ENCODE measurements at regions not wholly inside any gene's neighbourhood (a gene's known extent, or its start where the extent isn't known, plus 50 kb on each side); places are given as distances from the start of the nearest gene placed in this dataset.
"Not testable (repeated sequence)": the region's sequence is repeated elsewhere in the genome, so short reads cannot be mapped to it uniquely, and the experiment has no call there.

DNA sequence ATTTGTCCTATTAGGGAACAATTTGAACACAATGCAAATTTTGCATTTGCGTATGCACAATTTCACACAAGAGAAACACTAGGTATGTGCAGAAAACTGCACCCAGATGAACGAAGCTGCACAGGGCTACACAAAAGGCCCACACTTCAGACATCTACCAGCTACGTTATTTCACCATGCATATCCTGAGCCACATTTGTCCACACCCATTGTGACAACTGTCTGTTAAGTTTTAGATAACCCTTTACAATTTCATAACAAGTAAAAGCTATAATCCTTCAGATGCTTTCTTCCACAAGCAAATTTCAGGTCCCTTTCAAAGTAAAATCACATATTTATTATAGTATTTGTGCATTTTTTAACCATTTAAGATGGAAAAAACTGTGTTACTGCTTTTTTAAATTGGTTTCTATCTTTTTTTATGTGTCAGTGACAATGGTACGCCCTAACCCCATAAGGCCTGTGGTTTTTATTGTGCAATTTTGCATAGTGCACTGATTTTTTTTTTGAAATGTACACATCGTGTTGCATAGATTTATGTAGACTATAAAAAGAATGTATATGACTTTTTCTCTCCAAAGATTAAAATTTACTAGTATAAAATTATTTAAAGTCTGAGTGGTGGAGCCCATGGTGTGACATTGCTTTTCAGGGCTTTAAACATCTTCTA lies 87.8 kb upstream of the BTG1 start:
- Histone ChIP-seq H3K18ac (ENCODE audit: low read length) (no peak overlapping the region), H3K4me2 (ENCODE audit: low read length) (no peak overlapping the region), H2BK15ac (replicated peaks; ENCODE audit: low read depth) (no peak overlapping the region), H3K9ac (ENCODE audit: low read length) (no peak overlapping the region), H3K27ac (ENCODE audit: low read depth, low read length) (no peak overlapping the region), H4K5ac (ENCODE audit: low read length) (no peak overlapping the region), H2BK5ac (ENCODE audit: low read length) (no peak overlapping the region), H3K4ac (ENCODE audit: low read depth, low read length) (no peak overlapping the region), H3K56ac (ENCODE audit: low read length) (no peak overlapping the region), H3K27me3 (ENCODE audit: insufficient read depth, low read length, poor library complexity) (no peaks in the 10 kb centered on the region), H2AK5ac (ENCODE audit: low read length) (no peak overlapping the region), H3K79me1 (ENCODE audit: low read length) (no peaks in the 10 kb centered on the region), H3K4me3 (ENCODE audit: low read length) (no peak overlapping the region), H3K4me1 (ENCODE audit: control insufficient read depth, low read depth, low read length) (no peaks in the 10 kb centered on the region), H4K8ac (ENCODE audit: low read depth, low read length) (no peak overlapping the region), H3K36me3 (ENCODE audit: control insufficient read depth, insufficient read depth, low read length) (no peaks in the 10 kb centered on the region), H3K23ac (ENCODE audit: low read length) (no peak overlapping the region), H2BK120ac (ENCODE audit: low read depth, low read length) (no peak overlapping the region), H3K79me2 (ENCODE audit: control insufficient read depth, insufficient read depth, low read length) (no peaks in the 10 kb centered on the region)
- DNase-seq = no peak
- WGBS (ENCODE audit: extremely low coverage, insufficient coverage, low lambda C conversion rate) = no CpG with 5 or more reads among the region's 5 CpGs

DNA sequence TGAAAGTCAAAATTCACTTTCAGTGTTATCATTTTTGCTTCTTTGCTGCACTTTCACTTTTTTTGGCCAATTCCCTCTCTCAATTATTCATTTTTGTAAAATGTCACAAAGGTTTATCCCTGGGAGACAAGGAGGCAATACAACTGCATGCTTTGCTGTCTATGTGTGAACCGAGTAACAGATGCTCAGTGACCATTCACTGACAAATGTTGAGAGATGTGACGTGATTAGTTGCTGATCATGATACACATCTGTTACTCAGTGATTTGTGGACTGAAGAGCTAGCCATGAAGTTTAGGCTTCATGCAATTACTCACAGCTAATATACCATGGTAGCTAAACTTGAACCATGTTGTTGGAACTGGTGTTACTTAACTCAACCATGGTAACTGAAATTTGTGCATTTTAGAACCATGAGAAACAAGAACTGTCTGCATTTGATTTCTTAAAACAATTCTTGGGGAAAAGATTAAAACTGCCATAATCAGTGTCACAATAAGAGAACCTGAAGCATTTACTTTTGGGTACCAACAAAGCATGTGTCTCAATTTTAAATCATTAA lies 86.8 kb upstream of the BTG1 start:
- not testable (repeated sequence) for H4K5ac ChIP-seq (ENCODE audit: low read length); H3K9ac ChIP-seq (ENCODE audit: low read length); H3K18ac ChIP-seq (ENCODE audit: low read length); H2BK15ac ChIP-seq (replicated peaks; ENCODE audit: low read depth); H2BK5ac ChIP-seq (ENCODE audit: low read length); H2AK5ac ChIP-seq (ENCODE audit: low read length); DNase-seq; H3K4me2 ChIP-seq (ENCODE audit: low read length); H4K8ac ChIP-seq (ENCODE audit: low read depth, low read length); H3K36me3 ChIP-seq (ENCODE audit: control insufficient read depth, insufficient read depth, low read length); H3K79me1 ChIP-seq (ENCODE audit: low read length); H2BK120ac ChIP-seq (ENCODE audit: low read depth, low read length); H3K4ac ChIP-seq (ENCODE audit: low read depth, low read length); H3K27ac ChIP-seq (ENCODE audit: low read depth, low read length); H3K23ac ChIP-seq (ENCODE audit: low read length); H3K4me1 ChIP-seq (ENCODE audit: control insufficient read depth, low read depth, low read length); H3K4me3 ChIP-seq (ENCODE audit: low read length); H3K27me3 ChIP-seq (ENCODE audit: insufficient read depth, low read length, poor library complexity); H3K79me2 ChIP-seq (ENCODE audit: control insufficient read depth, insufficient read depth, low read length); H3K56ac ChIP-seq (ENCODE audit: low read length)
- WGBS (ENCODE audit: extremely low coverage, insufficient coverage, low lambda C conversion rate) = no CpG with 5 or more reads among the region's 2 CpGs

DNA sequence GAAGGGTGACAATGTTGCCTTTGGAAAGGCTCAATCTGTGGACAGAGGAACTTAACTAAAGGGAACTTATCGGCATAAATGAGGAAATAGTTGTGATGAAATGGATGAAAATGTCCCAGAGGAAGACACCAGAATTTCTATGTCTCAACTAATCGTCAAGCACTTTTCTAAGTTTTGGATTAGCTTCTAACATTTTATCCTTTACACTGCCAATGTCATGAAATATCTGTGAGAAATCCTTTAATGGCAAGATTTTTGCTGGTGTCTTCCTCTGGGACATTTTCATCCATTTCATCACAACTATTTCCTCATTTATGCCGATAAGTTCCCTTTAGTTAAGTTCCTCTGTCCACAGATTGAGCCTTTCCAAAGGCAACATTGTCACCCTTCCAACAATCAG lies 86.3 kb upstream of the BTG1 start:
- H2BK5ac ChIP-seq (ENCODE audit: low read length); H2BK120ac ChIP-seq (ENCODE audit: low read depth, low read length); H3K56ac ChIP-seq (ENCODE audit: low read length); H3K9ac ChIP-seq (ENCODE audit: low read length); H3K27ac ChIP-seq (ENCODE audit: low read depth, low read length); H2AK5ac ChIP-seq (ENCODE audit: low read length); H3K18ac ChIP-seq (ENCODE audit: low read length); H3K4me2 ChIP-seq (ENCODE audit: low read length); H3K23ac ChIP-seq (ENCODE audit: low read length); DNase-seq; H4K5ac ChIP-seq (ENCODE audit: low read length); H3K4me1 ChIP-seq (ENCODE audit: control insufficient read depth, low read depth, low read length); H3K27me3 ChIP-seq (ENCODE audit: insufficient read depth, low read length, poor library complexity); H3K79me2 ChIP-seq (ENCODE audit: control insufficient read depth, insufficient read depth, low read length); H3K79me1 ChIP-seq (ENCODE audit: low read length); H3K4me3 ChIP-seq (ENCODE audit: low read length); H3K36me3 ChIP-seq (ENCODE audit: control insufficient read depth, insufficient read depth, low read length); H4K8ac ChIP-seq (ENCODE audit: low read depth, low read length); H2BK15ac ChIP-seq (replicated peaks; ENCODE audit: low read depth); H3K4ac ChIP-seq (ENCODE audit: low read depth, low read length): not testable (repeated sequence)
- no CpG with 5 or more reads among the region's 3 CpGs for WGBS (ENCODE audit: extremely low coverage, insufficient coverage, low lambda C conversion rate)

DNA sequence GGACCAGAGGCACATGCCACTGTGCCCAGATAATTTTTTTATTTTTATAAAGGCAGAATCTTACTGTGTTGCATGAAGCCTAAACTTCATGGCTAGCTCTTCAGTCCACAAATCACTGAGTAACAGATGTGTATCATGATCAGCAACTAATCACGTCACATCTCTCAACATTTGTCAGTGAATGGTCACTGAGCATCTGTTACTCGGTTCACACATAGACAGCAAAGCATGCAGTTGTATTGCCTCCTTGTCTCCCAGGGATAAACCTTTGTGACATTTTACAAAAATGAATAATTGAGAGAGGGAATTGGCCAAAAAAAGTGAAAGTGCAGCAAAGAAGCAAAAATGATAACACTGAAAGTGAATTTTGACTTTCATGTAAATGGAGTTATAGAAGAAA lies 85.9 kb upstream of the BTG1 start:
- not testable (repeated sequence) for H4K5ac ChIP-seq (ENCODE audit: low read length); H3K4me3 ChIP-seq (ENCODE audit: low read length); H3K4me2 ChIP-seq (ENCODE audit: low read length); H3K79me2 ChIP-seq (ENCODE audit: control insufficient read depth, insufficient read depth, low read length); H2BK5ac ChIP-seq (ENCODE audit: low read length); H3K56ac ChIP-seq (ENCODE audit: low read length); H3K23ac ChIP-seq (ENCODE audit: low read length); H2BK120ac ChIP-seq (ENCODE audit: low read depth, low read length); H3K18ac ChIP-seq (ENCODE audit: low read length); H3K36me3 ChIP-seq (ENCODE audit: control insufficient read depth, insufficient read depth, low read length); H3K9ac ChIP-seq (ENCODE audit: low read length); H2BK15ac ChIP-seq (replicated peaks; ENCODE audit: low read depth); DNase-seq; H2AK5ac ChIP-seq (ENCODE audit: low read length); H3K79me1 ChIP-seq (ENCODE audit: low read length); H3K27ac ChIP-seq (ENCODE audit: low read depth, low read length); H4K8ac ChIP-seq (ENCODE audit: low read depth, low read length); H3K27me3 ChIP-seq (ENCODE audit: insufficient read depth, low read length, poor library complexity); H3K4ac ChIP-seq (ENCODE audit: low read depth, low read length); H3K4me1 ChIP-seq (ENCODE audit: control insufficient read depth, low read depth, low read length)
- WGBS (ENCODE audit: extremely low coverage, insufficient coverage, low lambda C conversion rate) = no CpG with 5 or more reads among the region's 2 CpGs

DNA sequence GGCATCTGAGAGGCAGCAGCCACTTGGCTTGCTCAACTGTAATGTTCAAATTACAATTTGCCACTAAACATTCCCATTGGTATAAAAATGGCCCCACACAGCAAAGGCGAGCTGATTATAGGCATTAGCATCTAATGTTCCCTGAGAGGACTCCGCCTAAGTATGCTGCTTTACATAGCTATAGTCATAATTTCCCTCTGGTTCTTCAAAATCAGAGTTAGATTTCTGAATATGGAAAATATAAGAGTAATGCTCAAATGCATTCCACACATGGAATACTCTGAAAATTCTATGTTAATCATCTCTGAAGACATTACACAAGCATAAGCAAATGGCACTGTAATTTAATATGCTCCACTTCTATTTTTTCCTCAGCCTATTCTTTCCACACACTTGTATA lies 83.7 kb upstream of the BTG1 start:
- Histone ChIP-seq H2BK120ac (ENCODE audit: low read depth, low read length) (no peak overlapping the region), H3K4me3 (ENCODE audit: low read length) (no peak overlapping the region), H3K27ac (ENCODE audit: low read depth, low read length) (no peak overlapping the region), H2BK15ac (replicated peaks; ENCODE audit: low read depth) (no peak overlapping the region), H3K9ac (ENCODE audit: low read length) (no peak overlapping the region), H3K4ac (ENCODE audit: low read depth, low read length) (no peak overlapping the region), H3K27me3 (ENCODE audit: insufficient read depth, low read length, poor library complexity) (no peaks in the 10 kb centered on the region), H3K18ac (ENCODE audit: low read length) (no peak overlapping the region), H4K8ac (ENCODE audit: low read depth, low read length) (no peak overlapping the region), H2BK5ac (ENCODE audit: low read length) (no peak overlapping the region), H2AK5ac (ENCODE audit: low read length) (no peak overlapping the region), H3K79me1 (ENCODE audit: low read length) (no peaks in the 10 kb centered on the region), H4K5ac (ENCODE audit: low read length) (no peak overlapping the region), H3K36me3 (ENCODE audit: control insufficient read depth, insufficient read depth, low read length) (no peaks in the 10 kb centered on the region), H3K4me1 (ENCODE audit: control insufficient read depth, low read depth, low read length) (no peaks in the 10 kb centered on the region), H3K4me2 (ENCODE audit: low read length) (no peak overlapping the region), H3K79me2 (ENCODE audit: control insufficient read depth, insufficient read depth, low read length) (no peaks in the 10 kb centered on the region), H3K23ac (ENCODE audit: low read length) (no peak overlapping the region), H3K56ac (ENCODE audit: low read length) (no peak overlapping the region)
- no CpG with 5 or more reads among the region's 2 CpGs for WGBS (ENCODE audit: extremely low coverage, insufficient coverage, low lambda C conversion rate)
- DNase-seq = no peak

DNA sequence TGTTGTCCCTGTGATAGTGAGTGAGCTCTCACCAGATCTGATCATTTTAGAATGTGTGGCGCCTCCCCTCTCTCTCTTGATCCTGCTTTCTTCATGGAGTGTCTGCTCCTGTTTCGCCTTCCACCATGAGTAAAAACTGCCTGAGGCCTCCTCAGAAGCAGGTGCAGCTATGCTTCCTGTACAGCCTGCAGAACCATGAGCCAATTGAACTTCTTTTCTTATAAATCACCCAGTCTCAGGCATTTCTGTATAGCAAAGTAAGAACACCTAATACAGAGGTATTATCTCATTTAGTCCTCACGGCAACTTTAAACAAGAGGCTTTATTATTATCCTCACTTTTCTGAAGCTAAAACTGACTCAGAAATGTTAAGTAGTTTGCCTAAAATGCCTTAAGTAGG lies 81.3 kb upstream of the BTG1 start:
- no peaks in the 10 kb centered on the region for H3K79me1 ChIP-seq (ENCODE audit: low read length)
- no peaks in the 10 kb centered on the region for H3K36me3 ChIP-seq (ENCODE audit: control insufficient read depth, insufficient read depth, low read length)
- H3K27me3 ChIP-seq (ENCODE audit: insufficient read depth, low read length, poor library complexity) = no peaks in the 10 kb centered on the region
- no CpG with 5 or more reads among the region's 3 CpGs for WGBS (ENCODE audit: extremely low coverage, insufficient coverage, low lambda C conversion rate)
- H3K18ac ChIP-seq (ENCODE audit: low read length) = no peak overlapping the region
- H3K4ac ChIP-seq (ENCODE audit: low read depth, low read length) = no peak overlapping the region
- H3K79me2 ChIP-seq (ENCODE audit: control insufficient read depth, insufficient read depth, low read length) = no peaks in the 10 kb centered on the region
- no peak overlapping the region for H3K27ac ChIP-seq (ENCODE audit: low read depth, low read length)
- H2AK5ac ChIP-seq (ENCODE audit: low read length) = no peak overlapping the region
- no peak overlapping the region for H4K5ac ChIP-seq (ENCODE audit: low read length)
- H2BK5ac ChIP-seq (ENCODE audit: low read length) = no peak overlapping the region
- H2BK15ac ChIP-seq (replicated peaks; ENCODE audit: low read depth) = no peak overlapping the region
- no peak overlapping the region for H3K4me3 ChIP-seq (ENCODE audit: low read length)
- H3K9ac ChIP-seq (ENCODE audit: low read length) = no peak overlapping the region
- no peak overlapping the region for H4K8ac ChIP-seq (ENCODE audit: low read depth, low read length)
- DNase-seq = no peak
- no peaks in the 10 kb centered on the region for H3K4me1 ChIP-seq (ENCODE audit: control insufficient read depth, low read depth, low read length)
- H2BK120ac ChIP-seq (ENCODE audit: low read depth, low read length) = no peak overlapping the region
- no peak overlapping the region for H3K4me2 ChIP-seq (ENCODE audit: low read length)
- H3K23ac ChIP-seq (ENCODE audit: low read length) = no peak overlapping the region
- H3K56ac ChIP-seq (ENCODE audit: low read length) = no peak overlapping the region
